DMS 273 (cell line): ENCODE measurements at regions not wholly inside any gene's neighbourhood (a gene's known extent, or its start where the extent isn't known, plus 50 kb on each side); places are given as distances from the start of the nearest gene placed in this dataset.

Experiments
- DNase-seq: peaks from one replicate; lab custom pipeline; 2025; ENCODE audit not compliant: unreplicated experiment; lab: John Stamatoyannopoulos, UW

DNA sequence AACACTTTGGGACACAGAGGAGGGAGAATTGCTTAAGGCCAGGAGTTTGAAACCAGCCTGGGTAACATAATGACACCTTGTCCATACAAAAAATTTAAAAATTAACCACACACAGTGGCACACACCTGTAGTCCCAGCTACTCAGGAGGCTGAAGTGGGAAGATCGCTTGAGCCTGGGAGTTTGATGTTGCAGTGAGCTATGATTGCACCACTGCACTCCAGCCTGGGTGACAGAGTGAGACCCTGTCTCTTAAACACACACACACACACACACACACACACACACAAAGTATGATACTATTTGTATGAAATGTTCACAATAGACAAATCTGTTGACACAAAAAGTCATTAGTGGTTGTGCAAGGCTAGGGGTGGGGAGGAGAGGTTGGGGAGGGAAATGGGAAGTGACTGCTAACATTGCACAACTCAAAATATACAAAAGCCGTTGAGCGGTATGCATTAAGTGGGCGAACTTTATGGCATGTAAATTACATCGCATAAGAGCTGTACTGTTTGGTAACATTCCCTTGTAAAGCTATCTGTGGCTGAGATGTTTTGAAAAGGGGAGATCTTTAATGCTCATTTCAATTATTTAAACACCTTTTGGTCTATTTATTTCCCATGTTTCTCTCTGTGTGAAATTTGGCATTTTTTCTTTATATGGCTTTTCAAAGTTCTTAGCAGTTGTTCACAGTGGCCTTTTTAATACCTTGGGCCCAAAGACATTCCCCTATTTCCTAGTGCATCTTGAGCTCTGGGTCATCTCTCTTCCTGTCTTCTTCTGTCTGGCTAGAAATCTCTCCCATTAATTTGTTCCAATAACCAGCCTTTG, 58.9 kb upstream of the ZNF516 start:
- DNase-seq: no peak

DNA sequence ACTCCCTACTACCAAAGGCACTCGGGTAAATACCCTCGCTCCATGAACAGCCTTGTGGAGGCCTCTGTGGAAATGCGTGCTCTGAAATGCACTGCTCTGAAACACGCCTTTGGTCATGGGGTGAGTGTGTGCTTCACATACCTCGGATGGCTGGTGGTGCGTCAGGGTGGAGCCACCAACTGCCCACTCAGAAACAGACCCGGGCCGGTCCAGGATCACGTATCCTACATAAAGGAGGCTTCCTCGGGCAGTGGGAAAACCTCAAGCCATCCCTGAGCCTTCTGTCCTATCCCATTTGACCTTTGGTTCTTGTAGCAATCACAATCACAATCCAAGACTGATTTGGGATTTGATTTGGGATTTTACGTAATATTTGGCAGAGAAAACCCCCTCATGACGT, 53.5 kb upstream of the ZNF516 start:
- DNase-seq: no peak

DNA sequence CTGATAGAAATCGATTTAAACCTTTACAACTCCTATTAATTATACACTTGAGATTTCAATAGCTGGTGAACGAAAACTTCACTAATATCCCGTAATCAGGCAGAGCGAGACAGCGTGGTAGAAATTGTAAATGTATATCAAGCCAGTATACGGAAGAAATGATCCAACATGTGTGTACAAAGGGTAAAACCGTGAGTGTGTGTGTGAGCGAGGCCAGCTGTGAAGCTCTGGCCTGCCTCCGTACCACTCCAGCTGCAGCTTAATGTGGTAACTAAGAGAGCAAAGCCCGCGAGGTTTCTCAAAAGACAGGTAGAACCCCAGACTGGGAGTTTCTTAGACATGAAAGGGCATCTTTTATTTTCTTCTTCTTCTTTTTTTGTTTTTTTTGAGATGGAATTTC, 52.3 kb upstream of the ZNF516 start:
- no peak for DNase-seq

DNA sequence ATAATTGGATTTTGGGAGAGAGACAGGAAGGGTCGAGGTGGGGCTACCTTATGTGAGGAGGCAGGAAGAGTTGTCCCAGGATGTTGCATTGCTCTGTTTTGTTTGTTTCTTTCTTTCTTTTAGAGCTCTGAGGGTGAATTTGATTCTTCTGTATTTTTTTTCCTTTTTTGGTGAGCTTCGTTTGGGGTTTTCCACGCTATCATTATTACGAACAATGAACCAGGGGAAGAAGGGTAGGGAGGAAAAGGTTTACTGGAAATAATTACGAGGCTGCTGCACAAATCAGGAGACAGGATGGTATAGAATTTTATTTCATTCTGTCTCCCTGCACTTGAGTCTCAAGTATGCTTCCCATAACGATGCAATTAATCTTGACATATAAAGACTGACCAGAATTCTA, 51.4 kb upstream of the ZNF516 start:
- no peak for DNase-seq

DNA sequence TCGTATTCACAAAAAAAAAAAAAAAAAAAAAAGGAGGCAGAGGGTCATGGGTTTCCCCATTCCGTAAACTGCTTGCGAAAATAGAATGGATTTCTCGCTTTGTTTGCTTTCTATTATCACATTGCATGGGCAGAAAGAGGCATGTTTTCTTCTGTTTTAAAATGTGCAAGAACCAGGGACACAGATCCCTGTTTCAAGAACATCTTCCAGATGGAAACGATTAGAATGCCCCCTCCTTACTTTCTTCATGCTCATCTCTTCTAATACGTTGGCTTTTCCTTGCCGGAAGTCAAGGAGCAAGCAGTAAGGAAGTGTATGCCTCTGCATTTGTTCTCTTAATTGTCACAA, 51.0 kb upstream of the ZNF516 start:
- DNase-seq: no peak

DNA sequence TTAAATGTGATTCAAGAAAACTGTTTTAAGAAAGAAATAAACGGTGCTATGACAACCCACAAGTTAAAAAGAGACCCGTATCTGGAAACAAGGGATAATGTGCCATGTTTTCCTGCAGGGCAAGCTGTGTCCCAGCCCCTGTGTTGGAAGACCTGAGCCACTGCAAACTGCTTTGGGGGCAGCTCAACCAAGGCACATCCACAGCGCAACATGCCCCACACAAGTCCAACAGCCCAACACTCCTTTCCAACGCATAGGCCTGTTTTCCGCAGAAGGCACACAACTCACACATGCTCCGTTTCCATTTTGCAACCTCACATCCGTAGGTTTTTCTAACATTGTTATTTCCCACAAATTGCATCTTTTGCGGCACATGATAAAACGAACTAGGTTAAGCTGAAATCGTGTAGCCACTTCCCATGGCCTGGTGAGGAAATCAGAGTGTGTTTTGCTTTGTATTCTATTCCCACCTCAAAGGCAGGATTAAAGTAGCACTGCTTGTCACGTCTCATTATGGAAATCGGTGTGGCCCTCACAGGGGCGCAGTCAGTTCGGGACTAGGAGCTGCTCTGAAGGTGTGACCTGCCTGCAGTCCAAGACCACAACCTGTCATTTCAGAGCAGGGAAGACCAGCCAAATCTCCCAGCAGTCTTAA, 50.5 kb upstream of the ZNF516 start:
- DNase-seq: no peak

DNA sequence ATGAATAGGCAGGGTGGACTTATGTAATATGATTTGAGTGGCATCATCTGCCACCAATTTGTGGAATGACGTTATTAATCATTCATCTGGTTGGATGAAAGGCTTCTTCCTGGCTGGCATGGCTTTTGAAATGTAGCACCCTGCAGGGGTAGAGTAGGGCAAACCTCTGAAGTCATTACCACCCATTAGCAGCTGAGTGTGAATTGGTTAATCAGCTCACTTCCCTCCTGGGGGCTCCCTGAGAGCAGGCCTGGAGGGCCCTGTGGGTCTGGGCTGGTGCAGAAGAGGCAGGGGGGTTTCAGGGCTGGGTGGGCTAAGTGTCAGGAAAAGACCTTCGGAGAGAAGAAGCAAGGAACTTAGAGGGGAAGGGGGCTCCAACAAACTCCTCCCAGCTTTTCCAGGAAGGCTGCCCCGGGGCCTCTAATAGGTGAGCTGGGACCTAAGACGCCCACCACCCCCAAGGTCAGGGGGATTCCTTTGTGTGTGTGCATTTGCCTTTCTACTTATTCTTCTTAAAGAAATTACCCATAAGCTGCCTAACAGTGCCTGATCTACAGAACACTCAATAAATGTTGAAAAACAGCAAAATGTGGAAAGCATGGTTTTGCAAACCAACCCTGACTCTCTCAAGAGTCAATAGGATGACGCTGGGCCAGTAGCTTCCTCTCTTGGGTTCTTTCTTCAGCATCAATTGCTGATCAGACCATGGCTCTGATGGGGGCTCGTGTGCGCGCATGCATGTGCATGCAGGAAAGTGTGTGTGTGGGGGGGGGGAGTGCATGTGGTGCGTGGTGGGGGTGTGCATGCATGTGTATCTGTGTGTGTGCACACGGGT, 49.7 kb upstream of the ZNF516 start:
- no peak for DNase-seq
